Adrenal gland (tissue), 5 donors: ENCODE measurements at regions not wholly inside any gene's neighbourhood (a gene's known extent, or its start where the extent isn't known, plus 50 kb on each side); places are given as distances from the start of the nearest gene placed in this dataset.

Source experiments
- CTCF ChIP-seq, 6 experiments: fragments of 450-650 bp in 4 of 6; fragments of 200-600 bp in 2 of 6; sonication (generic) in 1 of 6; IDR thresholded peaks; 1 replicate in 5 of 6; 2 replicates in 1 of 6; pipeline versions ENCODE4 v1.5.1 to v1.8.0; 2016 to 2021; ENCODE audit warnings: antibody characterized with exemption in 6 of 6, mild to moderate bottlenecking in 2 of 6, moderate library complexity in 1 of 6
- POLR2A ChIP-seq, 2 donors: fragments of 450-650 bp; IDR thresholded peaks; one replicate each; pipeline ENCODE4 v1.6.1; 2017; ENCODE audit warnings: antibody characterized with exemption in 2 of 2, mild to moderate bottlenecking in 2 of 2, moderate library complexity in 1 of 2
- donor health status: DM: no; HTN: no; CAD: no.

GRCh38 chr5:58041884-58042283 lies 418.0 kb downstream of the PLK2 start:
- TF ChIP-seq CTCF (IDR thresholded peaks at IDR 0.05): no peak
- TF ChIP-seq POLR2A (IDR thresholded peaks at IDR 0.05): no peak
